ENCODE measurements at regions not wholly inside any gene's neighbourhood (a gene's known extent, or its start where the extent isn't known, plus 50 kb on each side); places are given as distances from the start of the nearest gene placed in this dataset.

DNA sequence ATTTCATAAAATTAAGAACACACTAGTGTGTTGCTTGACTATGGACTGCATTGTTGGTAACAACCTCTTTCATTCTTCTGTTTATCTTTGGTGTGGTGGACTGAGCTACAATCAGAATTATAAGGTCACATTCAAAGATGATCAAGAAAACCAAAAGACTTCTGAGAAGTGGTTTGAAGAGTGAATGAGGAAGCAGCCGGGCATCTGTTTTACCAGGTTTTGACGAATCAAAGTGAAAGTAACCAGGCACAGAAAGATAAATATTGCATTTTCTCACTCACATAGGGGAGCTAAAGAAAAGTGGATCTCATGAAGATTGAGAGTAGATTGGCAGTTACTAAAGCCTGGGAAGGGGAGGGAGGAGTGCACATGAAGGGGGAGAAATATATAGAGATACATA lies 589.1 kb downstream of the ZNF608 start:
- no peak for TF ChIP-seq CEBPB (IDR thresholded peaks at IDR 0.05; ENCODE audit: low read depth)
- H3K79me2 ChIP-seq (ENCODE audit: insufficient read depth, low read length), result no peaks in the 10 kb centered on the region
- H3K27me3 ChIP-seq (ENCODE audit: insufficient read depth, low read length), result no peaks in the 10 kb centered on the region
- DNase-seq (ENCODE audit: low read depth, low spot score) (no peak), ATAC-seq (no peak)
- H3K36me3 ChIP-seq (ENCODE audit: control insufficient read depth in 1 of 2, insufficient read depth in 2 of 2, low read length in 2 of 2), result no peaks in the 10 kb centered on the region
- no peak overlapping the region for H3K4me3 ChIP-seq (replicated peaks in 1 of 2; ENCODE audit: low read depth in 1 of 2, low read length in 2 of 2)
- H2AFZ ChIP-seq (ENCODE audit: low read depth, low read length, poor library complexity, severe bottlenecking), result no peak overlapping the region
- intact Hi-C loops (cut with micrococcal nuclease), result no loop called here
- BruUV-seq (replicated peaks), result no TSS peak
- H4K20me1 ChIP-seq (ENCODE audit: insufficient read depth), result no peaks in the 10 kb centered on the region
- ChIA-PET CTCF (interaction anchor here (0.5 kb wide), 1 partner anchor 605 kb away, joined by 4 read pairs; no protein-coding TSS in a partner anchor), POLR2A (no interaction called here), RAD21 (ENCODE audit: low non-redundant PET in 1 of 2, low total read pairs in 2 of 2, uncharacterized antibody in 2 of 2, unreplicated experiment in 2 of 2) (no interaction called here)
- H3K4me1 ChIP-seq (ENCODE audit: control insufficient read depth in 1 of 2, insufficient read depth in 2 of 2, low read length in 2 of 2), result no peaks in the 10 kb centered on the region
- no peaks in the 10 kb centered on the region for H3K9me2 ChIP-seq (ENCODE audit: insufficient read depth)
- no peak overlapping the region for H3K9ac ChIP-seq (ENCODE audit: low read length)
- no peak overlapping the region for H3K4me2 ChIP-seq (ENCODE audit: low read length)
- peaks cover 0 to 7% of the 10 kb centered on the region in 2 experiments; a peak in 2 of 4 replicates for H3K9me3 ChIP-seq (ENCODE audit: control insufficient read depth in 1 of 2, insufficient read depth in 1 of 2, low read depth in 1 of 2, low read length in 2 of 2)
- no peak overlapping the region for H3K27ac ChIP-seq (ENCODE audit: low read depth, low read length)

DNA sequence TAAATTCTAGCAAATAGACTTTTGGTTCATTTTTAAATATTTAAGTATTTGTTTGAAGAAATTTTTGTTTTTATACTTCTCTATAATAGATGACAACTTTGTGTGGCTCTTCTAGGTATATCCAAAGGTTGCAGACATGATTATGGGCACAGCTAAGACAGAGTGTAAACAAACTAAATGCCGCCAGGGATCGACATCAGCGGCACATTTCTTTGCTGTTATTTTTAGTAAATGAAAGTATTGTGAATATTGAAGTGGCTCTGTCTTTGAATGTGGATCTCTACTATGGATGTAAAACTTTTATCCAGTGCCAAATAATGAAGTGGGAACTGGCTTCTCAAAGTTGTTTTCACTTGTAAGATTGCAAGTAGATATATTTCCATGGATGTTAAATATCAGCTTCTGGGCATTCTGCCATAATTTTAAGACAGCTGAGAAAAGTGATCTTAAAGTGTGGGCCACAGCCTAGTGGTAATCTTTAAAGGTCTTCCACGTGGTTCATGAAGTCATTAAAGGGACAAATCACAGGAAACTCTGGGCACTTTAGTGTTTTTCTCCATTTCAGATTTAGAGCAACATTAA lies 589.9 kb downstream of the ZNF608 start:
- TF ChIP-seq SIN3A (IDR thresholded peaks at IDR 0.05; ENCODE audit: low read depth) (no peak), CBX3 (IDR thresholded peaks at IDR 0.05; ENCODE audit: low read depth) (no peak), TCF7L2 (IDR thresholded peaks at IDR 0.05; ENCODE audit: borderline replicate concordance, extremely low read depth, insufficient read depth, insufficient read length) (no peak), SP1 (IDR thresholded peaks at IDR 0.05; ENCODE audit: low read depth) (no peak), EZH2 (IDR thresholded peaks at IDR 0.05) (no peak), ZFX (IDR thresholded peaks at IDR 0.05) (no peak), CEBPB (IDR thresholded peaks at IDR 0.05; ENCODE audit: low read depth) (no peak), ZNF274 (IDR thresholded peaks at IDR 0.05; ENCODE audit: low read depth, low read length) (no peak)
- TF ChIP-seq, protein P1, sequence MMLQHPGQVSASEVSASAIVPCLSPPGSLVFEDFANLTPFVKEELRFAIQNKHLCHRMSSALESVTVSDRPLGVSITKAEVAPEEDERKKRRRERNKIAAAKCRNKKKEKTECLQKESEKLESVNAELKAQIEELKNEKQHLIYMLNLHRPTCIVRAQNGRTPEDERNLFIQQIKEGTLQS (IDR thresholded peaks at IDR 0.05), result no peak
- TF ChIP-seq, protein P2, sequence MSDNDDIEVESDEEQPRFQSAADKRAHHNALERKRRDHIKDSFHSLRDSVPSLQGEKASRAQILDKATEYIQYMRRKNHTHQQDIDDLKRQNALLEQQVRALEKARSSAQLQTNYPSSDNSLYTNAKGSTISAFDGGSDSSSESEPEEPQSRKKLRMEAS (IDR thresholded peaks at IDR 0.05), result no peak
- TF ChIP-seq, protein P3, sequence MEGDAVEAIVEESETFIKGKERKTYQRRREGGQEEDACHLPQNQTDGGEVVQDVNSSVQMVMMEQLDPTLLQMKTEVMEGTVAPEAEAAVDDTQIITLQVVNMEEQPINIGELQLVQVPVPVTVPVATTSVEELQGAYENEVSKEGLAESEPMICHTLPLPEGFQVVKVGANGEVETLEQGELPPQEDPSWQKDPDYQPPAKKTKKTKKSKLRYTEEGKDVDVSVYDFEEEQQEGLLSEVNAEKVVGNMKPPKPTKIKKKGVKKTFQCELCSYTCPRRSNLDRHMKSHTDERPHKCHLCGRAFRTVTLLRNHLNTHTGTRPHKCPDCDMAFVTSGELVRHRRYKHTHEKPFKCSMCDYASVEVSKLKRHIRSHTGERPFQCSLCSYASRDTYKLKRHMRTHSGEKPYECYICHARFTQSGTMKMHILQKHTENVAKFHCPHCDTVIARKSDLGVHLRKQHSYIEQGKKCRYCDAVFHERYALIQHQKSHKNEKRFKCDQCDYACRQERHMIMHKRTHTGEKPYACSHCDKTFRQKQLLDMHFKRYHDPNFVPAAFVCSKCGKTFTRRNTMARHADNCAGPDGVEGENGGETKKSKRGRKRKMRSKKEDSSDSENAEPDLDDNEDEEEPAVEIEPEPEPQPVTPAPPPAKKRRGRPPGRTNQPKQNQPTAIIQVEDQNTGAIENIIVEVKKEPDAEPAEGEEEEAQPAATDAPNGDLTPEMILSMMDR (IDR thresholded peaks at IDR 0.05 in 2 of 3, conservative IDR thresholded peaks at IDR 0.05 in 1 of 3; ENCODE audit: borderline replicate concordance in 1 of 3, insufficient read depth in 1 of 3, low read depth in 2 of 3, low read length in 2 of 3), result no peak
- DNase-seq (ENCODE audit: low read depth, low spot score), result no peak
- Histone ChIP-seq H3K27me3 (ENCODE audit: insufficient read depth, low read length) (no peaks in the 10 kb centered on the region), H3K79me2 (ENCODE audit: insufficient read depth, low read length) (no peaks in the 10 kb centered on the region), H3K4me1 (ENCODE audit: control insufficient read depth in 1 of 2, insufficient read depth in 2 of 2, low read length in 2 of 2) (no peaks in the 10 kb centered on the region), H4K20me1 (ENCODE audit: insufficient read depth) (no peaks in the 10 kb centered on the region), H3K27ac (ENCODE audit: low read depth, low read length) (no peak overlapping the region), H3K4me2 (ENCODE audit: low read length) (no peak overlapping the region), H3K9me2 (ENCODE audit: insufficient read depth) (no peaks in the 10 kb centered on the region), H2AFZ (ENCODE audit: low read depth, low read length, poor library complexity, severe bottlenecking) (no peak overlapping the region), H3K9me3 (ENCODE audit: control insufficient read depth in 1 of 2, insufficient read depth in 1 of 2, low read depth in 1 of 2, low read length in 2 of 2) (peaks cover 0 to 7% of the 10 kb centered on the region in 2 experiments; a peak in 2 of 4 replicates), H3K4me3 (replicated peaks in 1 of 2; ENCODE audit: low read depth in 1 of 2, low read length in 2 of 2) (no peak overlapping the region), H3K36me3 (ENCODE audit: control insufficient read depth in 1 of 2, insufficient read depth in 2 of 2, low read length in 2 of 2) (no peaks in the 10 kb centered on the region), H3K9ac (ENCODE audit: low read length) (no peak overlapping the region)
- intact Hi-C loops (cut with micrococcal nuclease), result no loop called here
- no peak for ATAC-seq
- ChIA-PET POLR2A (no interaction called here), CTCF (no interaction called here), RAD21 (ENCODE audit: low non-redundant PET in 1 of 2, low total read pairs in 2 of 2, uncharacterized antibody in 2 of 2, unreplicated experiment in 2 of 2) (no interaction called here)
- no TSS peak for BruUV-seq (replicated peaks)

Data from HCT116 (cell line).